HS-27A (cell line): ENCODE measurements at regions not wholly inside any gene's neighbourhood (a gene's known extent, or its start where the extent isn't known, plus 50 kb on each side); places are given as distances from the start of the nearest gene placed in this dataset.
A peak's percentile ranks its signal among the peaks of the same experiment; 100 is the strongest.
"Not testable (repeated sequence)": the region's sequence is repeated elsewhere in the genome, so short reads cannot be mapped to it uniquely, and the experiment has no call there.

Source experiments
- DNase-seq: peaks from one replicate; pipeline ENCODE4 v3.0.0-alpha.2; 2012; ENCODE audit warnings: low read depth, missing footprints

GRCh38 chr7:46934198-46934825, 647.6 kb downstream of the TNS3 start:
- DNase-seq = no peak

DNA sequence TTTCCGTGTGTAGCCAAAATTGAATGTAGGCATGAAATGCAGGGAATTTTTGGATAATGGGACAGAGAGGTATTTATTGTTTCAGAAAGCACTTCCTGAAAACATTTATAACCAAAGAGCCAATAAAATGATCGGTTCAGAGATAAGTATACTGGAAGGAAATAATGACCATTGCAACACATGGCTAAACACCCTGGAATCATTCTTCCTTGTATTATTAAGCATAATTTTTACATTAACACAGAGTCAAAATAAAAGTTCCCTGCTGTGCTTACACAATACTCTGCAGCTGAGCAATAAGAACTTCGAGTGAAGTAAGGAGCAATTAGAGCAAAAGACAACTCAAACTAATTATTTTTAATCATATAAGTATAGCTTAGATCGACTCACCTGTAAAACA, 648.3 kb downstream of the TNS3 start:
- DNase-seq = no peak

DNA sequence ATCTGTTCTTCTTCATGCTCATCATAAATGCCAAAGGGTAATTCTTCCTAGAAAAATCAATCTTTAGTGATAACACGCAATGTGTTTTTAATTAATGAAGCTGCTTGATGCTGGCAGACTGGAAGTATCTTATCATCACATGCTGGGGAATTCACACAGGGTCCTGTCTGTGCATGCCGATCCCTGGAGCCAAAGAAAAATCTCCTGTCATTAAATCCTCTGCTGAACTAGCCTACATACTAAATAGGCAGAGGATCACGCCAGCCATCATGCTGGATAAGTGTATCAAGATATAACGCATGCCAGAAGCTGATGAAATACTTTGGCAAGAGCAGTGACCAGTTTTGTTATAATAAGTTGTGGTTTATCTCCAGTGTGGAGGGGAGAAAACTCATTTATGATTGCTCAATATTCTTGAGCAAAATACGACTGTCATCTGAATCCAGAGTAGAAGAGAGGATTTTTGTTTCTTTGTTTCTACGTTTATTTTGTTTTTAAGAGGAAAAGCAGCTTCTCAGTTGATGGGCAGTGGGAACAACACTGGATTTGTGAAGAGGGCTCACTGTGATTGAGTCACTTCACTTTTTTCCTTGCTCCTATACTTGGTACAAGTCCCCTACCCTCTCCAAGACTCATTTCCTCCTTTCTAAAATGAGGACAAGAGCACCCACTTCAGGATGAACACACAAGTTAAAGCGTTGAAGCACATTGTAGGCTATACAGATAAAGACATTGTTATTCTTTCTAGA, 649.1 kb downstream of the TNS3 start:
- DNase-seq = peak; percentile 43

DNA sequence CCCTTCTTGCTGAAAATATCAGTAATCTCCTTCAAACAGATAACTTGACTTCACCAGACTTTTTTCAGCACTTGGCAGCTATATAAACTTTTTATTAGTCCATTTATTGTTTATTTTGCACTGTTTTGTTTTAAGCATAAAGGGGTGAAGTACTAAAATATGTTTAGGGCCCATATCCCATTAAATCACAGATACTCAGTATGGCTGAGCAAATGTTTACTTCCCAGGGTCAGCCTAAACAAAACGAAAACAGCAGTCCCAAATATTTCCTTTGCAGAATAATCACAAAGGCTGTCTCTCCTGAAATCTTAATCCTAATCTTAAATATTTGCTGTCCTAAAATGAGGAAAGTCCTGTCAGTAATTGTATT, 649.6 kb downstream of the TNS3 start:
- no peak for DNase-seq

- peak; percentile 59 for DNase-seq
Measured at GRCh38 chr7:46930366-46930765, 651.5 kb downstream of the TNS3 start.

DNA sequence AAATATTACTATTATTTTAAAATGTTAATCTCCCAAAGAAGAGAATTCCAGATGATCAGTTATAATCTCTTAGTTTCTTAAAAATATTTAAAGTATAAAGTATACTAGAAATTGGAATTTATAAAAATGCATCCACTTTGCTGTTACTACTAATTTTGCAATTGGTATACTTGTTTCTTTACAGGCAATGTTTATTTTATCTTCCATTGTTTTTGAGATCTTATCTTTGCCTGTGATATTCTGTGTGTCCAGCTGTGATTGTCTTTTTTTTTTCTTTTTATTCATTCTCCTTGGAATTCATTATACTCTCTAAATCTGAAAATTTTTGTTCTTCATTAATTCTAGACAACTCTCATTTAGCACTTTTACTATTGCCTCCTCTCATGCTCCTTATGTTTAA, 652.6 kb downstream of the TNS3 start:
- DNase-seq = no peak

- no peak for DNase-seq
Measured at GRCh38 chr7:46928719-46929118, 653.2 kb downstream of the TNS3 start.

DNA sequence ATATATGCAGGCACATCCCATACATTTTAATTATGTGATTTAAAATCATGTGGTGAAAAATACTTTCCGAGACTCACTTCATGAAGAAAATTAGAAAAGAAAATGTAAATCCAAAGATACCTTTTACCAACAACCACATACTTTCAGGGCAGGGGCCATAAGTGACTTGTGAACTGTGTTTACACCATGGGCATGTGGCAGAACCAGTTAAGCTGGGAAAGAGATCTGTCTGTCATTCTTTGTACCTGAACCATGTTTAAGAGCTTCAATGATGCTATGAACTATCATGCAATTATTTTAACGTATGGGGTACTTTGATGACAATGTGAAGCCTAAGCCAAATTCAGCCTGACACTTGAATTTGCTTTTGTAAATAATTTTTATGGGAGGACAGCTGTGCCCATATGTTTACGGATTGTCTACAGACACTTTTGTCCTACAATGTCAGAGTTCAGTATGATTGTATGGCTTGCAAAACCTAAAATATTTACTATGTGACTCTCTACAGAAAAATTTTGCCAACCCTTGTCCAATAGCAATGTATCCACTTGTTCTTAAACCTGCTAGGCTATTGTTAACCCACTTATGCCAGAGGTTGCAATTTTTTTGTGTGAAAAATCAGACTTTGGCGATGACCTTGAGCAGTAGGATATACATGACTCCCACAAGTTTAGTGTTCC, 654.6 kb downstream of the TNS3 start:
- DNase-seq = no peak

GRCh38 chr7:46916581-46916980, 665.3 kb downstream of the TNS3 start:
- no peak for DNase-seq

GRCh38 chr7:46912692-46913091, 669.2 kb downstream of the TNS3 start:
- no peak for DNase-seq

GRCh38 chr7:46909601-46910051, 672.3 kb downstream of the TNS3 start:
- DNase-seq = peak; percentile 29

- peak; percentile 51 for DNase-seq
Measured at GRCh38 chr7:46908770-46909169, 673.1 kb downstream of the TNS3 start.

- not testable (repeated sequence) for DNase-seq
Measured at GRCh38 chr7:46904523-46904922, 677.4 kb downstream of the TNS3 start.

GRCh38 chr7:46902463-46902862, 679.4 kb downstream of the TNS3 start:
- DNase-seq = no peak

GRCh38 chr7:46900312-46901263, 681.3 kb downstream of the TNS3 start:
- DNase-seq = no peak

GRCh38 chr7:46897381-46897780, 684.5 kb downstream of the TNS3 start:
- DNase-seq = no peak

DNA sequence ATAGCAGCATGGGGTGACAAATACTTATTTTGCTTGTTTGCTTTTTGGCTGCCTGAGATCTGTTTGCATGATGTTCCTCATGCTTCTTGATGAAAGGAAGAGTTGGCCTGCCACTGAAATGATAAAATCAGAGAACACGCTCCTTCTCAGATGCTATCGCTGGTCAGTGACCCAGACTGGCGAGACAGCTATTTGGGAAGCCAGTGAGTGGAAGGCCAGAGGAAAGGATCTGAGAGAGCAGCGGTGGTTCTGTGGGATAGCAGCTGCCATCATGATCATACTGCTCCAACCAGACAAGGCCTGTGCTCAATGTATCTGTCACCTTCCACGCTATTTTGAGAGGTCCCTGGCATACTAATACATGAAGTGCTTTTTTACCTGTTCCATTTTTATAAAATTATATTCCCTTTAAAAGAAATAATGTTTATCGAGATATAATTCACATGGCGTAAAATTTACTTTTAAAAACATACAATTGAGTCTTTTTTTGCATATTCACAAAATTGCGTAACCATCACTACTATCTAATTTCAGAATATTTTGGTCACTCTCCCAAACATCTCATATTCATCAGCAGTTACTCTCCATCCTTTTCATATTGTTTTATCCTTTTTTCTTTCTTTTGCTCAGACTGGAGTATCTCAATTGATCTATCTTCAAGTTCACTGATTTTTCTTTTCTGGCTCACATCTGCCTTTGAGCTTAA, 695.1 kb downstream of the TNS3 start:
- DNase-seq = no peak

DNA sequence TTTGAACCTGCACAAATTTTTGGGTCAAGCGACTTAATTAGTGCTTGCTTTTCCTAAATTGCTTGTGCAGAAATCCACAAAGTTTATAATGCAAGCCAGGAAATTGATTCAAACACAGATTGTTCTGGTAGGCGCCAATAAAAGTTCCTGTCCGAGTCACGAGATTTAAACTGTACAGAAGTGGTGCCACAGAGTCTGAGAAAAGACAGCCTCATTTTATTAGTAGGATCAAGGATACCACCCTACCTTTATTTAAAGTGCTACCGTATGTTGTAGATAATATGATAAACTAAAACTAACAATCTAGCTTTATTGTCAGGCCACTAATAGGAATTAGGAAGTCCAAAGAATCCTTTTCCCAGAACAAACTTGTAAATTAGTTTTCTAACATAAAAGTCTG, 696.7 kb downstream of the TNS3 start:
- DNase-seq = no peak

DNA sequence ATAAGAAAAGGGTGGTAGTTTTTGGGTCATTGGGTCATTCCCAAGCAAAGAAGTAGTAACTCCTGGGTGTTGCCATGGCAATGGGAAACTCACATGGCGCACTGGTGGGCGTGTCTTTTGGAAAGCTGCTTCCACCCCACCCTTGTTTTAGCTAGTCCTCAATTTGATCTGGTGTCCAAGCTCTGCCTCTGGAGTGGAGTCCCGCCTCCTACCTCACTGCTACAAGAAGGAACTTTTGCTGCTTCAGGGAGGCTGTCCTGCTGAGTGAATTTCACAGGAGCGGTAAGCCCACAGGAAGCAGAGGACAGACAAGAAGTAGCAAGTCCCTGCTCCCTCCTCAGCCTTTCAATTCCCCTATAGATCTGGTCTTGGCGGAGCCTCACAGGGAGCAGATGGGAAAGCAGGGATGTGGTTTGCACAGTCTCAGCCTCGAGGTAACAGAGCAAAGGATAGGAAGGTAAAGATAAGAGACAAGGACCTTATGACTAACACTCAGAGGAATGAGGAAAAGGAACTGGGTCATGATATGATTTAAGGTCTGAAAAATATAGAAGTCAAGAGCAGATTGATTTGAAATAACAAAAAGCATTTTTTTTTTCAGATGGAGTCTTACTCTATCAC, 700.3 kb downstream of the TNS3 start:
- no peak for DNase-seq

GRCh38 chr7:46880508-46881196, 701.3 kb downstream of the TNS3 start:
- no peak for DNase-seq
